Aorta (tissue), 5 donors: ENCODE measurements at regions not wholly inside any gene's neighbourhood (a gene's known extent, or its start where the extent isn't known, plus 50 kb on each side); places are given as distances from the start of the nearest gene placed in this dataset.

Source experiments
- ATAC-seq: fragments of 200-7000 bp; cut with Tn5 transposase; one replicate; pipeline ENCODE4 v1.9.1; 2022; ENCODE audit warnings: moderate library complexity; ENCODE audit not compliant: low FRiP score
- DNase-seq, 2 donors: peaks; one replicate each; pipeline ENCODE4 v3.0.0-alpha.2; 2020
- H3K27ac ChIP-seq, 2 donors: one replicate each; pipeline ENCODE4 v1.5.1; 2013; ENCODE audit warnings: low read length in 2 of 2, mild to moderate bottlenecking in 2 of 2, moderate library complexity in 2 of 2, control low read depth in 1 of 2, inconsistent platforms in 1 of 2, low read depth in 1 of 2
- H3K27me3 ChIP-seq, 2 donors: one replicate each; pipeline ENCODE4 v1.6.1; 2013; ENCODE audit warnings: control low read depth in 1 of 2, low read length in 1 of 2, mild to moderate bottlenecking in 1 of 2, moderate library complexity in 1 of 2; ENCODE audit not compliant: insufficient read depth in 2 of 2, control insufficient read depth in 1 of 2
- H3K36me3 ChIP-seq, 2 donors: one replicate each; pipeline ENCODE4 v1.6.1; 2013; ENCODE audit warnings: control low read depth in 1 of 2, low read length in 1 of 2, mild to moderate bottlenecking in 1 of 2; ENCODE audit not compliant: insufficient read depth in 2 of 2, control insufficient read depth in 1 of 2
- H3K4me1 ChIP-seq, 2 donors: one replicate each; pipeline ENCODE4 v1.6.1; 2013; ENCODE audit warnings: low read length in 2 of 2, control low read depth in 1 of 2, mild to moderate bottlenecking in 1 of 2, moderate library complexity in 1 of 2; ENCODE audit not compliant: insufficient read depth in 2 of 2, control insufficient read depth in 1 of 2
- H3K4me3 ChIP-seq, 2 donors: one replicate each; pipeline ENCODE4 v1.5.1; 2013; ENCODE audit warnings: low read length in 2 of 2, control low read depth in 1 of 2, mild to moderate bottlenecking in 1 of 2
- H3K9me3 ChIP-seq: one replicate; pipeline ENCODE4 v1.6.1; 2013; ENCODE audit warnings: mild to moderate bottlenecking, low read length; ENCODE audit not compliant: control insufficient read depth
- WGBS, 2 donors: extraction: QIAGEN DNeasy Blood & Tissue Kit; methylation state at CpG; one replicate each; pipeline ENCODE4 v1.1.7; 2013; 5-methylcytosine and 5-hydroxymethylcytosine counted together
- intact Hi-C, 2 donors: fragments of 100-400 bp; cut with DNase I; formaldehyde crosslinking; loops; one replicate each; pipeline versions ENCODE4 v1.14.2 to v1.15.0; 2022
- donor health status: healthy with polysubstance abuse.
- donor health status: Bipolar disorder and iron deficiency.
- donor health status: DM: no; HTN: no; CAD: no.
- donor health status: DM: no; HTN: no; CAD: no.
- donor health status: DM: yes; HTN: yes; CAD: no.

- Histone ChIP-seq H3K27me3 (no peaks in the 10 kb centered on the region), H3K4me1 (peaks cover 0 to 3% of the 10 kb centered on the region in 2 donors), H3K27ac (no peak overlapping the region), H3K36me3 (no peaks in the 10 kb centered on the region), H3K9me3 (no peaks in the 10 kb centered on the region), H3K4me3 (no peak overlapping the region)
- ATAC-seq: no peak
- intact Hi-C loops: no loop called here
- 98 to 99% methylated on average over 3 of the region's 3 CpGs for WGBS, 2 donors
- DNase-seq: no peak
Measured at GRCh38 chr2:167491788-167492187, 603.5 kb downstream of the XIRP2 start.

GRCh38 chr2:167490455-167490854 lies 602.2 kb downstream of the XIRP2 start:
- Histone ChIP-seq H3K27me3 (no peaks in the 10 kb centered on the region), H3K36me3 (no peaks in the 10 kb centered on the region), H3K9me3 (no peaks in the 10 kb centered on the region), H3K4me3 (no peak overlapping the region), H3K27ac (no peak overlapping the region), H3K4me1 (peaks cover 0 to 3% of the 10 kb centered on the region in 2 donors)
- DNase-seq (no peak), ATAC-seq (no peak)
- intact Hi-C loops: no loop called here

- Histone ChIP-seq H3K36me3 (no peaks in the 10 kb centered on the region), H3K4me3 (no peak overlapping the region), H3K27me3 (no peaks in the 10 kb centered on the region), H3K27ac (no peak overlapping the region), H3K4me1 (peaks cover 0 to 3% of the 10 kb centered on the region in 2 donors), H3K9me3 (no peaks in the 10 kb centered on the region)
- intact Hi-C loops: no loop called here
- DNase-seq (no peak), ATAC-seq (no peak)
- 0 to 8% methylated on average over 2 of the region's 2 CpGs for WGBS, 2 donors
Measured at GRCh38 chr2:167489325-167489724, 601.0 kb downstream of the XIRP2 start.

- 91% methylated on average over 3 of the region's 3 CpGs for WGBS, 2 donors
- no peaks in the 10 kb centered on the region for H3K9me3 ChIP-seq
- peaks cover 0 to 3% of the 10 kb centered on the region in 2 donors for H3K4me1 ChIP-seq
- intact Hi-C loops: no loop called here
- H3K27ac ChIP-seq: no peak overlapping the region
- H3K36me3 ChIP-seq: no peaks in the 10 kb centered on the region
- no peak overlapping the region for H3K4me3 ChIP-seq
- DNase-seq (no peak), ATAC-seq (no peak)
- no peaks in the 10 kb centered on the region for H3K27me3 ChIP-seq
Measured at GRCh38 chr2:167487728-167488127, 599.4 kb downstream of the XIRP2 start.

GRCh38 chr2:167484875-167485274 lies 596.6 kb downstream of the XIRP2 start:
- no peaks in the 10 kb centered on the region for H3K27me3 ChIP-seq
- ATAC-seq (no peak), DNase-seq (no peak)
- no peaks in the 10 kb centered on the region for H3K36me3 ChIP-seq
- intact Hi-C loops: no loop called here
- no peaks in the 10 kb centered on the region for H3K9me3 ChIP-seq
- no peak overlapping the region for H3K4me3 ChIP-seq
- peaks cover 0 to 3% of the 10 kb centered on the region in 2 donors for H3K4me1 ChIP-seq
- 91 to 95% methylated on average over 1 of the region's 1 CpG for WGBS, 2 donors
- no peak overlapping the region for H3K27ac ChIP-seq

- Histone ChIP-seq H3K27ac (no peak overlapping the region), H3K9me3 (peaks cover 2% of the 10 kb centered on the region), H3K27me3 (no peaks in the 10 kb centered on the region), H3K4me3 (no peak overlapping the region), H3K4me1 (no peaks in the 10 kb centered on the region), H3K36me3 (no peaks in the 10 kb centered on the region)
- DNase-seq: no peak
- WGBS, 2 donors: 84 to 94% methylated on average over 2 of the region's 2 CpGs
- no peak for ATAC-seq
- intact Hi-C loops: no loop called here
Measured at GRCh38 chr2:167480986-167481309, 592.7 kb downstream of the XIRP2 start.

GRCh38 chr2:167480232-167480985 lies 592.1 kb downstream of the XIRP2 start:
- Histone ChIP-seq H3K27me3 (no peaks in the 10 kb centered on the region), H3K4me1 (no peaks in the 10 kb centered on the region), H3K36me3 (no peaks in the 10 kb centered on the region), H3K4me3 (no peak overlapping the region), H3K9me3 (peaks cover 2% of the 10 kb centered on the region), H3K27ac (no peak overlapping the region)
- ATAC-seq (no peak), DNase-seq (no peak)
- WGBS, 2 donors: 88% methylated on average over 6 of the region's 6 CpGs
- intact Hi-C loops: no loop called here

- peaks cover 2% of the 10 kb centered on the region for H3K9me3 ChIP-seq
- no peaks in the 10 kb centered on the region for H3K4me1 ChIP-seq
- no peaks in the 10 kb centered on the region for H3K27me3 ChIP-seq
- H3K4me3 ChIP-seq: no peak overlapping the region
- H3K36me3 ChIP-seq: no peaks in the 10 kb centered on the region
- intact Hi-C loops: no loop called here
- H3K27ac ChIP-seq: no peak overlapping the region
- no peak for DNase-seq
- 84% methylated on average over 3 of the region's 3 CpGs for WGBS, 2 donors
- no peak for ATAC-seq
Measured at GRCh38 chr2:167478196-167478595, 589.9 kb downstream of the XIRP2 start.

- Histone ChIP-seq H3K27me3 (no peaks in the 10 kb centered on the region), H3K4me3 (no peak overlapping the region), H3K27ac (no peak overlapping the region), H3K4me1 (no peaks in the 10 kb centered on the region), H3K36me3 (no peaks in the 10 kb centered on the region), H3K9me3 (peaks cover 2% of the 10 kb centered on the region)
- 77 to 83% methylated on average over 2 of the region's 2 CpGs for WGBS, 2 donors
- no peak for DNase-seq
- no peak for ATAC-seq
- intact Hi-C loops: no loop called here
Measured at GRCh38 chr2:167475791-167476190, 587.5 kb downstream of the XIRP2 start.
